Body of pancreas (tissue), 4 donors: ENCODE measurements at regions not wholly inside any gene's neighbourhood (a gene's known extent, or its start where the extent isn't known, plus 50 kb on each side); places are given as distances from the start of the nearest gene placed in this dataset.

Source experiments
- ATAC-seq: fragments of 150-250 bp; one replicate; pipeline ENCODE4 v1.9.1; 2016
- DNase-seq, 4 donors: peaks; one replicate each; pipeline ENCODE4 v3.0.0-alpha.2; 2019
- H3K27ac ChIP-seq, 4 donors: fragments of 200-600 bp; sonication (generic); 1 replicate in 3 of 4; 2 replicates in 1 of 4; pipeline versions ENCODE4 v1.5.1 to v1.6.1; 2016 to 2019; ENCODE audit warnings: mild to moderate bottlenecking in 1 of 4, mixed read lengths in 1 of 4, moderate library complexity in 1 of 4
- H3K27me3 ChIP-seq, 2 donors: fragments of 200-600 bp; sonication (generic); one replicate each; pipeline ENCODE4 v1.6.0; 2016; ENCODE audit warnings: mild to moderate bottlenecking in 1 of 2
- H3K36me3 ChIP-seq, 2 donors: fragments of 200-600 bp; sonication (generic); replicated peaks in 1 of 2; 2 replicates each; pipeline ENCODE4 v1.5.1; 2016; ENCODE audit warnings: low read depth in 2 of 2; ENCODE audit not compliant: insufficient read depth in 1 of 2
- H3K4me1 ChIP-seq: fragments of 200-600 bp; sonication (generic); one replicate; pipeline ENCODE4 v1.6.0; 2016
- H3K4me3 ChIP-seq, 2 donors: fragments of 200-600 bp; sonication (generic); 1 replicate in 1 of 2; 2 replicates in 1 of 2; pipeline ENCODE4 v1.5.1; 2016 to 2019
- H3K9me3 ChIP-seq, 3 donors: fragments of 200-600 bp; sonication (generic); 1 replicate in 2 of 3; 2 replicates in 1 of 3; pipeline ENCODE4 v1.5.1; 2016
- POLR2A ChIP-seq, 3 donors: fragments of 450-650 bp; IDR thresholded peaks; one replicate each; pipeline ENCODE4 v1.6.1; 2016; ENCODE audit warnings: antibody characterized with exemption in 3 of 3, mild to moderate bottlenecking in 2 of 3
- WGBS, 2 donors: methylation state at CpG; one replicate each; pipeline ENCODE4 v1.1.5; 2017; 5-methylcytosine and 5-hydroxymethylcytosine counted together
- intact Hi-C: fragments of 100-400 bp; cut with DNase I; formaldehyde crosslinking; loops from one replicate; pipeline ENCODE4 v1.15.1; 2023
- TF ChIP-seq, protein P1 (sequence below), 7 experiments: fragments of 450-650 bp in 4 of 7; fragments of 200-600 bp in 3 of 7; sonication (generic) in 3 of 7; IDR thresholded peaks; one replicate each; pipeline ENCODE4 v1.5.1; 2016 to 2019; ENCODE audit warnings: antibody characterized with exemption in 7 of 7

DNA sequence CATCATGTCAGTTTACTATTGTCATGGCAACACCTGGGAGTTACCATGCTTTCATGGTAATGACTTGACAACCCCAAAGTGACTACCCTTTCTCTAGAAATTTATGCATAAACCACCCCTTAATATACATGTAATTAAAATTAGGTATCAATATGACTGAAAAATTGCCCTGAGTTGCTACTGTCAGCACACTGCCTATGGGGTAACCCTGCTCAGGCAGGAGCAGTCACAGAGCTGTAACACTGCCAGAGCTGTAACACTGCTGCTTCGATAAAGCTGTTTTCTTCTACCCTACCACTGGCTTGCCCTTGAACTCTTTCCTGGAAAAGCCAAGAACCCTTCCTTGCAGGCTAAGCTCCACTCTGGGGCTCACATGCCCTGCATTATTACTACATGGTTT, 95.5 kb upstream of the SYT4 start:
- WGBS, 2 donors, result 24 to 28% methylated on average over 1 of the region's 1 CpG

DNA sequence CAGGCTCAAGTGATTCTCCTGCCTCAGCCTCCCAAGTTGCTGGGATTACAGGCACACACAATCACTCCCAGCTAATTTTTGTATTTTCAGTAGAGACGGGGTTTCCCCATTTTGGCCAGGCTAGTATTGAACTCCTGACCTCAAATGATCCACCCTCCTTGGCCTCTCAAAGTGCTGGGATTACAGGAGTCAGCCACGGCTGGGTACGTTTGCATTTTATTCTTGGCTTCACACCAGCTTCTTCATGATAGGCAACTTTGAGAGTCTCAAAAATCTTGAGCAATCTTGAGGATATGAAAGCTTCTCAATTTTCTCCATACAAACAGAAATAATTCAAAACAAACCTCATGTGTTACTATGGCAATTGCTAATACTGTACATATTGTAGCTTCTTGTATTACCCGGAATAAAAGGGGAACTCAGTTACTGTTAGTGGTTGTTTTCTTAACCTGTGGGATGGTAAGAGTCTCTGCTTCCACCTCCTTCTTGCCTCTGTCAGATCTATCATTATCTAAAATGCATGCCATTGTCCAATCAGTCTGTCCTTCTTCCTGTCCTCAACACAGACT, 102.9 kb upstream of the SYT4 start:
- no peak overlapping the region for H3K27ac ChIP-seq
- WGBS, 2 donors, result 52 to 53% methylated on average over 4 of the region's 4 CpGs
- ATAC-seq (no peak), DNase-seq (no peak)
- no peak overlapping the region for H3K4me3 ChIP-seq
- peaks cover 0 to 3% of the 10 kb centered on the region in 2 donors for H3K27me3 ChIP-seq
- intact Hi-C loops, result no loop called here
- no peak for TF ChIP-seq POLR2A (IDR thresholded peaks at IDR 0.05)
- TF ChIP-seq, protein P1, sequence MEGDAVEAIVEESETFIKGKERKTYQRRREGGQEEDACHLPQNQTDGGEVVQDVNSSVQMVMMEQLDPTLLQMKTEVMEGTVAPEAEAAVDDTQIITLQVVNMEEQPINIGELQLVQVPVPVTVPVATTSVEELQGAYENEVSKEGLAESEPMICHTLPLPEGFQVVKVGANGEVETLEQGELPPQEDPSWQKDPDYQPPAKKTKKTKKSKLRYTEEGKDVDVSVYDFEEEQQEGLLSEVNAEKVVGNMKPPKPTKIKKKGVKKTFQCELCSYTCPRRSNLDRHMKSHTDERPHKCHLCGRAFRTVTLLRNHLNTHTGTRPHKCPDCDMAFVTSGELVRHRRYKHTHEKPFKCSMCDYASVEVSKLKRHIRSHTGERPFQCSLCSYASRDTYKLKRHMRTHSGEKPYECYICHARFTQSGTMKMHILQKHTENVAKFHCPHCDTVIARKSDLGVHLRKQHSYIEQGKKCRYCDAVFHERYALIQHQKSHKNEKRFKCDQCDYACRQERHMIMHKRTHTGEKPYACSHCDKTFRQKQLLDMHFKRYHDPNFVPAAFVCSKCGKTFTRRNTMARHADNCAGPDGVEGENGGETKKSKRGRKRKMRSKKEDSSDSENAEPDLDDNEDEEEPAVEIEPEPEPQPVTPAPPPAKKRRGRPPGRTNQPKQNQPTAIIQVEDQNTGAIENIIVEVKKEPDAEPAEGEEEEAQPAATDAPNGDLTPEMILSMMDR (IDR thresholded peaks at IDR 0.05), result no peak
- no peaks in the 10 kb centered on the region for H3K9me3 ChIP-seq
- no peaks in the 10 kb centered on the region for H3K36me3 ChIP-seq
- H3K4me1 ChIP-seq, result no peaks in the 10 kb centered on the region

More for the DNA sequence above, 95.5 kb upstream of the SYT4 start:
- Histone ChIP-seq H3K27ac (no peak overlapping the region), H3K4me3 (no peak overlapping the region), H3K36me3 (no peaks in the 10 kb centered on the region), H3K9me3 (no peaks in the 10 kb centered on the region), H3K27me3 (peaks cover 0 to 3% of the 10 kb centered on the region in 2 donors), H3K4me1 (no peaks in the 10 kb centered on the region)
- DNase-seq, result no peak
- intact Hi-C loops, result no loop called here
- ATAC-seq, result no peak
- TF ChIP-seq, protein P1 (IDR thresholded peaks at IDR 0.05), result no peak
- TF ChIP-seq POLR2A (IDR thresholded peaks at IDR 0.05), result no peak

DNA sequence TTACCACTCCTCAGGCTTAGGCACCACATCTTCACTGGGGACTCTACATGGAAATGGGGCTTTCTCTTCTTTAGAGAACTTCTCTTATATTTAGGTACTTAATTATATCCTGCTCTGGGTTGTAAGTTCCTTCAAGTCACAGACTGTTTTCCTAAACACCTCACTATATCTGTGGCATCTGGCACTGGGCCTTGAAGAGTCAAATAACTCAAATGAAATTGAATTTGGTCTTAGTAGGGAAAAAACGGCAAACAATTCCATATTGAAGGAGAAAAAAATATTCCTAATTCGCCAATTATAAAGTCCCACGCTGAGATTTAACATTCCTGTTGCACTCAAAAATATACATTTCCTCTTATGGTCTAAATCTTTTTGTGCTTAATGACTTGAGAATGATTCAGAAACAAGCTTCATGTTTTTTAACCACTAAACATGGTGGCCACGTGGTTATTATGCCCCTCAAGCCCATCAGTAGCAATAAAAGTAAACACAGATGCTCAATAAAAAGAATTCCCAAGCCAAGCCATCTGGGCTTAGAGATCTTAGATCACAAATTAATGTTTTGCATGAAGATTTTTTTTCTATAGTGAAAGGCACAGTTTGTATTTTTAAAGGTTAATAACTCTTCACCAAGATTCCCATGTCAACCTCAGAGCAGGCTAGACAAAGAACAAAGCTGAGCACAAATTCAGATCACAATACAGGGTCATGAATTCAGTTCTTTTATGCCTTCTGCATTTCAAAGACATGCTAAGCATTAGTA, 105.5 kb upstream of the SYT4 start:
- ATAC-seq (no peak), DNase-seq (no peak)
- Histone ChIP-seq H3K27ac (no peak overlapping the region), H3K4me1 (no peaks in the 10 kb centered on the region), H3K27me3 (no peaks in the 10 kb centered on the region), H3K9me3 (no peaks in the 10 kb centered on the region), H3K4me3 (no peak overlapping the region), H3K36me3 (no peaks in the 10 kb centered on the region)
- WGBS, 2 donors, result 55 to 57% methylated on average over 4 of the region's 4 CpGs
- intact Hi-C loops, result no loop called here
- TF ChIP-seq, protein P1 (IDR thresholded peaks at IDR 0.05), result no peak
- TF ChIP-seq POLR2A (IDR thresholded peaks at IDR 0.05), result no peak

DNA sequence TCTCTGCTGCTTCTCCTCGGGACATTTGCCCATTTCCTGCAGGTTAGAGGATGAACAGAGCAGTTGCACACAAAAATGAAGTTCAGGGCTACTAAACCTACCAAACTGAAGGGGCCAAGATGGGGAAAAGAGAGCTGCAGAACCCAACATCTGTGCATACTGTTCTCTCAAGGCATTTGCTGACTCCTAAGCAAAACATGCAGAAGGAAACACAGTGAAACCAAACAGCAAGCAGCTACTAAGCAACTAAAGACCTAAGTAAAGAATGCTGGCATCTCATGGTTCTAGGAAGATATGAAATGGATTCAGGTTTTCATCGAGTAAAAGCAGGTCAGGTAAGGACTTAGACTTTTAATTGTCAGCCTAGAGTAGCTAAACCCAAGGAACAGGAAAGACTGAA, 111.9 kb upstream of the SYT4 start:
- DNase-seq (no peak), ATAC-seq (no peak)
- Histone ChIP-seq H3K4me3 (no peak overlapping the region), H3K27ac (no peak overlapping the region), H3K36me3 (no peaks in the 10 kb centered on the region), H3K27me3 (no peaks in the 10 kb centered on the region), H3K4me1 (no peaks in the 10 kb centered on the region), H3K9me3 (no peaks in the 10 kb centered on the region)
- TF ChIP-seq, protein P1 (IDR thresholded peaks at IDR 0.05), result no peak
- no peak for TF ChIP-seq POLR2A (IDR thresholded peaks at IDR 0.05)
- 37 to 39% methylated on average over 2 of the region's 2 CpGs for WGBS, 2 donors
- intact Hi-C loops, result no loop called here

DNA sequence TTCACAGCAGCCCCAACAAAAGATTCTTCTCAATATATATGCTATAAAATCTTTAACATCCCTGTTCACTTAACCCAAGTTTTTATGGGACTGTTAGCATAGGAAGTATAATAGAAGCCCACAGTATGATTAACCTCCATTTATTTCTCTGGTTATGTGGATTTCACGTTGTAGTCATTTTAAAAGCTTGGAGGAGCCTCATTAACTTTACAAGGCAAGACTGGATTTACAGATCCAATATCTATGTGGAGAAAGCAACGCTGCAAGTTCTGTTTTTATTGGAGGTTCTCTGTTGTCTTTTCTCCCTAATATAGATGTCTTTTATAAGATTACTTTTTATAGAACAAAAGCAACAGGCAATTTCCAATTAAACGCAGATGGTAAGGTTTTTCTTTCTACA, 114.9 kb upstream of the SYT4 start:
- intact Hi-C loops, result no loop called here
- WGBS, 2 donors, result 51 to 56% methylated on average over 3 of the region's 3 CpGs
- H3K9me3 ChIP-seq, result no peaks in the 10 kb centered on the region

More for the DNA sequence above, 114.9 kb upstream of the SYT4 start:
- no peak for DNase-seq
- TF ChIP-seq POLR2A (IDR thresholded peaks at IDR 0.05), result no peak
- TF ChIP-seq, protein P1 (IDR thresholded peaks at IDR 0.05), result no peak
- no peaks in the 10 kb centered on the region for H3K27me3 ChIP-seq
- no peak overlapping the region for H3K27ac ChIP-seq
- ATAC-seq, result no peak
- H3K36me3 ChIP-seq, result no peaks in the 10 kb centered on the region
- no peaks in the 10 kb centered on the region for H3K4me1 ChIP-seq
- no peak overlapping the region for H3K4me3 ChIP-seq
